ENCODE measurements at regions not wholly inside any gene's neighbourhood (a gene's known extent, or its start where the extent isn't known, plus 50 kb on each side); places are given as distances from the start of the nearest gene placed in this dataset. TPM values are rescaled to one million over a fixed set of nuclear protein-coding genes. Genes with fewer than 3 reads are reported as not detected.

DNA sequence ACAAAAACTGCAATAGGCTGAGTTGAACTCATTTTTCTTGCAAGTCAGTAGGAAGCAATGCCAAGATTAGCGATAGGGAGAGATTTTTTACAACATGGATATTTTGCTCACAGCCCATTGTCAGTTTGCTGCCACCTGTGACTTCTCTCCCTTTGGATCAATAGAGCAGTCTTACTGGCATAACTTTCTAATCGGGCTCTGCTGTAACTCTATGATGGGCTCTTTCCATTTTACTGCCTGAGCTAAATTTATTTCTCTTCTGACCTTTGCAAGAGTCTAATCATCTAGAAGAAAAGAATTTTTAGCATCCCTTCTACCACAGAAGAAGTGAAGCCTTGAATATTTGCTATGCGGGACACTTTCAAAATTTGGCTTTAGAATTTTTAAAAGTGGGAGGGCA, 53.6 kb upstream of the SGCD start:
- H3K27me3 ChIP-seq (ENCODE audit: control insufficient read depth, insufficient read depth, low read length), result no peaks in the 10 kb centered on the region
- H3K36me3 ChIP-seq (ENCODE audit: insufficient read depth, low read length), result no peaks in the 10 kb centered on the region
- H3K9me3 ChIP-seq (replicated peaks; ENCODE audit: low read length), result no peaks in the 10 kb centered on the region
- H3K4me1 ChIP-seq (ENCODE audit: control insufficient read depth, insufficient read depth, low read length), result peaks cover 4% of the 10 kb centered on the region
- no peak overlapping the region for H3K4me3 ChIP-seq (ENCODE audit: low read length)
- H3K9ac ChIP-seq (ENCODE audit: low read depth, low read length), result no peak overlapping the region
- no peak overlapping the region for H3K4me2 ChIP-seq (ENCODE audit: low read length)

DNA sequence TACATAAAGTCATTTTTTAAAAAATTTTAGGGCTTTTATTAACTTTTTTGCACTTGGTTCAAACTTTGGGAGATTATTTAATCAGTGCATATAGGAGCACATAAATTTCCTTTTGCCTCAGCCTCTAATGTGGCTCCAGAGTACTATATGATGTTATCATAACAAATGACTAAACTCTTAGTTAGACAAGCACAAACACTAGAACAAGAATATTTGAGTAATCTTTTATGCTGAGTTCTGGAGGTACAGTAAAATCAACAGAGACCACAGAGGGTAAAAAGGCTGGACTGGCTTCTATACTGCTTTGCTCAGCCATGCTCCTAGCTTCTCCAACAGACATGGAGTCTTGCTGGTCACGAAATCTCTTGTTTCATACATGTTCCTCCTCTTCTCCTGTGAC, 52.5 kb upstream of the SGCD start:
- Histone ChIP-seq H3K4me3 (ENCODE audit: low read length) (no peak overlapping the region), H3K9me3 (replicated peaks; ENCODE audit: low read length) (no peaks in the 10 kb centered on the region), H3K36me3 (ENCODE audit: insufficient read depth, low read length) (no peaks in the 10 kb centered on the region), H3K9ac (ENCODE audit: low read depth, low read length) (no peak overlapping the region), H3K4me1 (ENCODE audit: control insufficient read depth, insufficient read depth, low read length) (peaks cover 4% of the 10 kb centered on the region), H3K4me2 (ENCODE audit: low read length) (peak overlapping the region; percentile 9), H3K27me3 (ENCODE audit: control insufficient read depth, insufficient read depth, low read length) (no peaks in the 10 kb centered on the region)

Small RNAs in the stretch of these regions (small RNA-seq; reads per million reads assigned to genes)
- gene RNA5SP199, result not detected

Measured in skeletal muscle satellite cell (primary cell).